GM23338 (cell line): ENCODE measurements at regions not wholly inside any gene's neighbourhood (a gene's known extent, or its start where the extent isn't known, plus 50 kb on each side); places are given as distances from the start of the nearest gene placed in this dataset.

Source experiments
- ATAC-seq: fragments of 200-7000 bp; cut with Tn5 transposase; 3 replicates; pipeline ENCODE4 v1.9.1; 2020
- DNase-seq: peaks from one replicate; pipeline ENCODE4 v3.0.0-alpha.2; 2015; ENCODE audit warnings: low spot score
- H2AFZ ChIP-seq: fragments of 200-600 bp; sonication (generic); 2 replicates; pipeline ENCODE4 v1.8.0; 2016; ENCODE audit warnings: antibody characterized with exemption, mild to moderate bottlenecking, moderate library complexity
- H3F3A ChIP-seq: fragments of 200-600 bp; sonication (generic); replicated peaks from 2 replicates; pipeline ENCODE4 v1.8.0; 2017; ENCODE audit warnings: antibody characterized with exemption, mixed run types, low read depth
- H3K27ac ChIP-seq: fragments of 200-600 bp; sonication (generic); 2 replicates; pipeline ENCODE4 v1.6.1; 2016; ENCODE audit warnings: low read depth
- H3K27me3 ChIP-seq: fragments of 200-600 bp; sonication (generic); 2 replicates; pipeline ENCODE4 v1.8.0; 2016; ENCODE audit warnings: mild to moderate bottlenecking, mixed run types, moderate library complexity; ENCODE audit not compliant: insufficient read depth
- H3K36me3 ChIP-seq: fragments of 200-600 bp; sonication (generic); 2 replicates; pipeline ENCODE4 v1.8.0; 2016; ENCODE audit warnings: mild to moderate bottlenecking; ENCODE audit not compliant: insufficient read depth
- H3K4me1 ChIP-seq: fragments of 200-600 bp; sonication (generic); 2 replicates; pipeline ENCODE4 v1.8.0; 2016; ENCODE audit warnings: mild to moderate bottlenecking, moderate library complexity; ENCODE audit not compliant: insufficient read depth
- H3K4me2 ChIP-seq: fragments of 200-600 bp; sonication (generic); 2 replicates; pipeline ENCODE4 v1.7.1; 2017; ENCODE audit warnings: mixed run types
- H3K4me3 ChIP-seq: fragments of 200-600 bp; sonication (generic); 2 replicates; pipeline ENCODE4 v1.6.1; 2016; ENCODE audit warnings: mixed run types
- H3K79me2 ChIP-seq: fragments of 200-600 bp; sonication (generic); replicated peaks from 2 replicates; pipeline ENCODE4 v1.8.0; 2017; ENCODE audit warnings: mild to moderate bottlenecking; ENCODE audit not compliant: insufficient read depth
- H3K9me2 ChIP-seq: fragments of 200-600 bp; sonication (generic); 2 replicates; pipeline ENCODE4 v1.8.0; 2017; ENCODE audit not compliant: insufficient read depth
- H4K20me1 ChIP-seq: fragments of 200-600 bp; sonication (generic); replicated peaks from 2 replicates; pipeline ENCODE4 v1.8.0; 2017; ENCODE audit warnings: mild to moderate bottlenecking; ENCODE audit not compliant: insufficient read depth
- H3K27ac Mint-ChIP-seq: 2 replicates; pipeline ENCODE4 v1.8.0; 2020; ENCODE audit warnings: inconsistent platforms, mild to moderate bottlenecking, moderate library complexity, mixed read lengths
- H3K27me3 Mint-ChIP-seq: 3 replicates; pipeline ENCODE4 v1.8.0; 2022; ENCODE audit warnings: low read depth, mild to moderate bottlenecking, moderate library complexity, mixed read lengths, inconsistent platforms; ENCODE audit not compliant: insufficient read depth, poor library complexity
- H3K36me3 Mint-ChIP-seq: 3 replicates; pipeline ENCODE4 v1.8.0; 2021; ENCODE audit warnings: low read depth, mild to moderate bottlenecking, inconsistent platforms, moderate library complexity, mixed read lengths
- H3K4me1 Mint-ChIP-seq: 3 replicates; pipeline ENCODE4 v1.8.0; 2020; ENCODE audit warnings: mild to moderate bottlenecking, inconsistent platforms, mixed read lengths
- H3K4me3 Mint-ChIP-seq: 3 replicates; pipeline ENCODE4 v1.8.0; 2021; ENCODE audit warnings: moderate library complexity, mild to moderate bottlenecking, inconsistent platforms, mixed read lengths
- H3K9me3 Mint-ChIP-seq: 3 replicates; pipeline ENCODE4 v1.8.0; 2020; ENCODE audit warnings: moderate library complexity, mild to moderate bottlenecking, inconsistent platforms, mixed read lengths
- CREB1 ChIP-seq: fragments of 250-450 bp; sonication (Bioruptor Pico); IDR thresholded peaks from 2 replicates; pipeline ENCODE4 v1.5.0; 2020; ENCODE audit warnings: low read depth, mild to moderate bottlenecking, moderate library complexity
- EZH2phosphoT487 ChIP-seq: fragments of 200-600 bp; sonication (generic); IDR thresholded peaks from one replicate; pipeline ENCODE4 v1.8.1; 2018; ENCODE audit warnings: antibody characterized with exemption; ENCODE audit not compliant: unreplicated experiment
- JUNB ChIP-seq: IDR thresholded peaks from one replicate; pipeline ENCODE4 v1.6.1; 2016; ENCODE audit warnings: antibody characterized with exemption; ENCODE audit not compliant: unreplicated experiment
- NANOG ChIP-seq: IDR thresholded peaks from 2 replicates; pipeline ENCODE4 v1.6.1; 2016; ENCODE audit warnings: antibody characterized with exemption, borderline replicate concordance
- POLR2AphosphoS5 ChIP-seq: IDR thresholded peaks from 2 replicates; pipeline ENCODE4 v1.6.1; 2016; ENCODE audit warnings: antibody characterized with exemption, low read depth
- STAT1 ChIP-seq: IDR thresholded peaks from one replicate; pipeline ENCODE4 v1.6.1; 2016; ENCODE audit warnings: antibody characterized with exemption; ENCODE audit not compliant: unreplicated experiment
- ZNF114 ChIP-seq: fragments of 250-450 bp; sonication (Bioruptor Pico); IDR thresholded peaks from 2 replicates; pipeline ENCODE4 v1.5.0; 2020; ENCODE audit warnings: mild to moderate bottlenecking, moderate library complexity
- ZNF331 ChIP-seq: fragments of 250-450 bp; sonication (Bioruptor Pico); IDR thresholded peaks from 2 replicates; pipeline ENCODE4 v1.5.0; 2020; ENCODE audit warnings: low read depth, mild to moderate bottlenecking, moderate library complexity
- TF ChIP-seq, protein P1 (sequence below): IDR thresholded peaks from 2 replicates; pipeline ENCODE4 v1.6.1; 2016; ENCODE audit warnings: antibody characterized with exemption
- TF ChIP-seq, protein P2 (sequence below): IDR thresholded peaks from one replicate; pipeline ENCODE4 v1.6.1; 2018; ENCODE audit warnings: antibody characterized with exemption; ENCODE audit not compliant: unreplicated experiment

DNA sequence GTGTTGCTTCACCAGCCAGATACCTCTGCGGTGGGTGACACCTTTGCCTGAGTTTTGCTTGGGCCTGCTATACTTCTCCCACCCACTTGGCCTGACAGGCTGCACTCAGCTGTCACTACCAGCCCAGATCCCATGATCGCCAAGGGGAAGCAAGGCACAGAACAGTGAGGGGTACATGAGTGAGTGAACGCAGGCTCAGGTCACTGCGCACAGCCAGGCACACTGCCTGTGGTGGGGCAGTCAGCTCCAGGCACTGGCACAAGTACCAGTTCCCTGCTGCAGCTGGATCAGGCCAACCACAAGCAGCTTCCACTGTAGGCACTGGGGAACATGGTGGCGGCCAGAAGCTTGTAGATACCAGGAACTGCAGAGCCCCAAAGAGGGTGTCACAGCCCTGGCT lies 441.9 kb upstream of the GRM3 start (continued):
- no peak for TF ChIP-seq CREB1
- TF ChIP-seq, protein P1, sequence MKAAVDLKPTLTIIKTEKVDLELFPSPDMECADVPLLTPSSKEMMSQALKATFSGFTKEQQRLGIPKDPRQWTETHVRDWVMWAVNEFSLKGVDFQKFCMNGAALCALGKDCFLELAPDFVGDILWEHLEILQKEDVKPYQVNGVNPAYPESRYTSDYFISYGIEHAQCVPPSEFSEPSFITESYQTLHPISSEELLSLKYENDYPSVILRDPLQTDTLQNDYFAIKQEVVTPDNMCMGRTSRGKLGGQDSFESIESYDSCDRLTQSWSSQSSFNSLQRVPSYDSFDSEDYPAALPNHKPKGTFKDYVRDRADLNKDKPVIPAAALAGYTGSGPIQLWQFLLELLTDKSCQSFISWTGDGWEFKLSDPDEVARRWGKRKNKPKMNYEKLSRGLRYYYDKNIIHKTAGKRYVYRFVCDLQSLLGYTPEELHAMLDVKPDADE: no peak
- TF ChIP-seq ZNF114 (CRISPR knock-in tag): no peak
- no peak for TF ChIP-seq ZNF331 (CRISPR knock-in tag)

DNA sequence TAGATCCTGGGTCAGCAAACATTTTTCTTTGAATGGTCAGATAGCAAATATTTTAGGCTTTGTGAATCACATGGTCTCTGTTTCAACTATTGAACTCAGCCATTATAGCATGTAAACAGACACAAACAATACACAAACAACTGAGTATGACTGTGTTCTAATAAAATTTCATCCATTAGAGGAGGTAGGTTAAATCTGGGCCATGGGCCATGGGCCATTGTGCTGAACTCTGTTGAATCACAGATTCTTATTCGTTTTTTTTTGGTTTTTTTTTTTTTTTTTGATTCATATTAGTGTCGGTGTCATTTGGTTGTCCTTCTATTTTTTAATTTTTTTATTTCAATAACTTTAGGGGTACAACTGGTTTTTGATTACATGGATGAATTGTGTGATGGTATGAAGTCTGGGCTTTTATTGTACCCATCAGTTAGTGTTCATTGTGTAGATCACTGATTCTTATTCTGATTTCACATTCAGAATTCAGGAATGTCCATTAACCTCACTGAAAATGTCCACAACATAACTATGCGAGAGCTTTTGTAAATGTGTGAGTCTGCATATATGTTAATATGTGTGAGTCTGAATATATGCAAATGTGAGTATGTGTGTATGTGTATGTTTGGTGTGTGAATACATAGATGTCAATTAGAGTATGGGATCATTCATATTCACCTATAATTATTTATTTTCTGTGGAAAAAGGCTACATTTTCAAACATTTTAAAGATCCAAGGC lies 443.7 kb upstream of the GRM3 start:
- H3K27me3 Mint-ChIP-seq: peaks cover 4% of the 10 kb centered on the region
- H3K4me3 Mint-ChIP-seq: no peak overlapping the region
- no peaks in the 10 kb centered on the region for H3F3A ChIP-seq
- TF ChIP-seq NANOG: no peak
- no peaks in the 10 kb centered on the region; the same call in 1 of the 2 replicates for H3K36me3 ChIP-seq
- H3K27ac Mint-ChIP-seq: no peak overlapping the region
- H3K36me3 Mint-ChIP-seq: peaks cover 12% of the 10 kb centered on the region; the same call in 2 of the 3 replicates
- no peak overlapping the region for H3K4me2 ChIP-seq
- H3K4me1 Mint-ChIP-seq: no peaks in the 10 kb centered on the region
- H3K9me3 Mint-ChIP-seq: peaks cover 27% of the 10 kb centered on the region
- H3K79me2 ChIP-seq: no peaks in the 10 kb centered on the region
- no peak overlapping the region for H3K27ac ChIP-seq
- no peak overlapping the region for H2AFZ ChIP-seq
- H3K4me1 ChIP-seq: no peaks in the 10 kb centered on the region
- ATAC-seq (no peak), DNase-seq (no peak)
- H3K4me3 ChIP-seq: no peak overlapping the region
- no peaks in the 10 kb centered on the region for H3K9me2 ChIP-seq
- H4K20me1 ChIP-seq: no peaks in the 10 kb centered on the region
- no peaks in the 10 kb centered on the region for H3K27me3 ChIP-seq

DNA sequence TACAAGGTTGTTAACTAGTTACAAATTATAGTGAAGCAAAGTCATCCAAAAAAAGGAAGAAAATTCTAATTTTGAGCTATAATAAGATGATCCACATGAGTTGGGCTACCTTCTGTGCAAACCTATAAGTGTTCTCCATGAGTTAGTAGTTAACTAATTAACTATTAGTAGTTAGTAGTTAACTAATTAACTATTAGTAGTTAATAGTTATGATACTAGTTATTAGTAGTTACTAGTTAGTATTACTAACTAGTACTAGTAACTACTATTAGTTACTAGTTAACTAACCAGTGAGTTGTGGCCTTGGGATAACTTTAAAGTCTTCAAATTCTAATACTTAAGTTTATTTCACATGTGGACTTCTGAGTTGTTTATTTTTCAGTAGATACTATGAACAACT lies 453.4 kb upstream of the GRM3 start:
- Mint-ChIP-seq H3K4me3 (no peak overlapping the region), H3K4me1 (no peaks in the 10 kb centered on the region), H3K27me3 (no peaks in the 10 kb centered on the region), H3K27ac (no peak overlapping the region), H3K9me3 (peaks cover 3% of the 10 kb centered on the region), H3K36me3 (no peaks in the 10 kb centered on the region)
- Histone ChIP-seq H3K27ac (no peak overlapping the region), H3F3A (no peaks in the 10 kb centered on the region), H4K20me1 (no peaks in the 10 kb centered on the region), H2AFZ (no peak overlapping the region), H3K4me2 (no peak overlapping the region), H3K36me3 (no peaks in the 10 kb centered on the region), H3K4me1 (no peaks in the 10 kb centered on the region), H3K27me3 (no peaks in the 10 kb centered on the region), H3K4me3 (no peak overlapping the region), H3K9me2 (peaks cover 3% of the 10 kb centered on the region; the same call in 1 of the 2 replicates), H3K79me2 (no peaks in the 10 kb centered on the region)
- no peak for DNase-seq
- TF ChIP-seq ZNF331 (CRISPR knock-in tag) (no peak), NANOG (no peak), POLR2AphosphoS5 (no peak), JUNB (no peak), STAT1 (no peak), EZH2phosphoT487 (no peak), CREB1 (no peak)
- TF ChIP-seq, protein P2, sequence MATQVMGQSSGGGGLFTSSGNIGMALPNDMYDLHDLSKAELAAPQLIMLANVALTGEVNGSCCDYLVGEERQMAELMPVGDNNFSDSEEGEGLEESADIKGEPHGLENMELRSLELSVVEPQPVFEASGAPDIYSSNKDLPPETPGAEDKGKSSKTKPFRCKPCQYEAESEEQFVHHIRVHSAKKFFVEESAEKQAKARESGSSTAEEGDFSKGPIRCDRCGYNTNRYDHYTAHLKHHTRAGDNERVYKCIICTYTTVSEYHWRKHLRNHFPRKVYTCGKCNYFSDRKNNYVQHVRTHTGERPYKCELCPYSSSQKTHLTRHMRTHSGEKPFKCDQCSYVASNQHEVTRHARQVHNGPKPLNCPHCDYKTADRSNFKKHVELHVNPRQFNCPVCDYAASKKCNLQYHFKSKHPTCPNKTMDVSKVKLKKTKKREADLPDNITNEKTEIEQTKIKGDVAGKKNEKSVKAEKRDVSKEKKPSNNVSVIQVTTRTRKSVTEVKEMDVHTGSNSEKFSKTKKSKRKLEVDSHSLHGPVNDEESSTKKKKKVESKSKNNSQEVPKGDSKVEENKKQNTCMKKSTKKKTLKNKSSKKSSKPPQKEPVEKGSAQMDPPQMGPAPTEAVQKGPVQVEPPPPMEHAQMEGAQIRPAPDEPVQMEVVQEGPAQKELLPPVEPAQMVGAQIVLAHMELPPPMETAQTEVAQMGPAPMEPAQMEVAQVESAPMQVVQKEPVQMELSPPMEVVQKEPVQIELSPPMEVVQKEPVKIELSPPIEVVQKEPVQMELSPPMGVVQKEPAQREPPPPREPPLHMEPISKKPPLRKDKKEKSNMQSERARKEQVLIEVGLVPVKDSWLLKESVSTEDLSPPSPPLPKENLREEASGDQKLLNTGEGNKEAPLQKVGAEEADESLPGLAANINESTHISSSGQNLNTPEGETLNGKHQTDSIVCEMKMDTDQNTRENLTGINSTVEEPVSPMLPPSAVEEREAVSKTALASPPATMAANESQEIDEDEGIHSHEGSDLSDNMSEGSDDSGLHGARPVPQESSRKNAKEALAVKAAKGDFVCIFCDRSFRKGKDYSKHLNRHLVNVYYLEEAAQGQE: no peak
- TF ChIP-seq, protein P1: no peak
- no peak for ATAC-seq
